ENCODE measurements at regions not wholly inside any gene's neighbourhood (a gene's known extent, or its start where the extent isn't known, plus 50 kb on each side); places are given as distances from the start of the nearest gene placed in this dataset.

DNA sequence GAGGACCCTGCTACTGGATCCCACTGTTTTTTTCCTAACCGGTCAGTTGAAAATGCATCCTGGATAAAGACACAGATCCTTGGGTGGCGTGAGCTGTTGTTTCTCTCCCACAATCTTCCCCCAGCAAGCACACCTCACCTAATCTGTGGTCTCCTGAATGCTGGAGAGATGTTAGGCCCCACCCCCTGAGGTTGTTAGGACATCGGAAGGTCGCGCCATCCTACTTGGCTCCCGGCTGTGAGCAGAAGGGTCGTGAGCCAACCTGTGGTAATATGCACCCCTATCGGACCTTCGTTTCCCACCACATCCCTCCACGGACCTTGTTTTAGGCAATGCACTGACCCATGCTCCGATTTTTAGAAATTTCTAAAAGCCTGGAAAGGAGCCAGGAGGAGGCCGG, 89.9 kb upstream of the IPO9 start:
- peaks cover 90% of the 10 kb centered on the region for H3K27me3 Mint-ChIP-seq

GRCh38 chr1:201739492-201740085, 89.4 kb upstream of the IPO9 start:
- ATAC-seq (replicated peaks; ENCODE audit: extremely low read depth, poor library complexity, severe bottlenecking) (peak; percentile 80), DNase-seq (ENCODE audit: low spot score in 2 of 2) (peak in 1 of 2 donors; percentile 30)
- Mint-ChIP-seq H3K27me3 (peaks cover 90% of the 10 kb centered on the region), H3K36me3 (ENCODE audit: insufficient read depth) (peaks cover 1% of the 10 kb centered on the region), H3K4me1 (peaks cover 16% of the 10 kb centered on the region), H3K27ac (ENCODE audit: low read depth) (peak overlapping the region; percentile 46), H3K9me3 (no peaks in the 10 kb centered on the region), H3K4me3 (peak overlapping the region; percentile 88)

More for the DNA sequence above, 89.9 kb upstream of the IPO9 start:
- Mint-ChIP-seq H3K36me3 (ENCODE audit: insufficient read depth) (peaks cover 1% of the 10 kb centered on the region), H3K4me1 (peaks cover 16% of the 10 kb centered on the region), H3K4me3 (peak overlapping the region; percentile 88), H3K9me3 (no peaks in the 10 kb centered on the region), H3K27ac (ENCODE audit: low read depth) (no peak overlapping the region)
- DNase-seq (ENCODE audit: low spot score in 2 of 2) (no peak), ATAC-seq (replicated peaks; ENCODE audit: extremely low read depth, poor library complexity, severe bottlenecking) (no peak)

DNA sequence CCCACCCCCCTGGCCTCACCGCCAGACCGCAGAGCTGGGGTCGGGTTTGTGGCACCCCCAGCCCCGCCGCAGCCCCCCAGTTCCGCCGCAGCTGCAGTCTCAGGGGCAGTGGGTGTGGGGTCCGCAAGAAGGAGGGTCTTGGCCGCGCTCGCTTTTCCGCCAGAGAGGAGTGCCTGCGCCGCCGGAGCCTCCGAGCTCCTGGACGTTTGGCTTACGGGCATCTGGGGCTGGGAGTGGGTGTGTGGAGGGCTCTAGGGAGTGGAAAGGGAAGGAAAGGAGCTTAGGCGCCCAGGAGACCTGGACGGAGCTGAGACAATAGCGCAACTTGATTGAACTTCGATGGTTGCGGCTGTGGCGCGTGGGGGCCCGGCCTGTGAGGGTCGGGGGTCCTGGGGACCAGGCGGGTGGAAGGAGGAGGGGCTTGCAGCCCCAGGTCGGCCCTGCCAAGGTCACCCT, 88.8 kb upstream of the IPO9 start:
- peaks cover 90% of the 10 kb centered on the region for H3K27me3 Mint-ChIP-seq
- H3K27ac Mint-ChIP-seq (ENCODE audit: low read depth), result peak overlapping the region; percentile 46
- peaks cover 16% of the 10 kb centered on the region for H3K4me1 Mint-ChIP-seq
- peaks cover 1% of the 10 kb centered on the region for H3K36me3 Mint-ChIP-seq (ENCODE audit: insufficient read depth)
- ATAC-seq (replicated peaks; ENCODE audit: extremely low read depth, poor library complexity, severe bottlenecking) (peak; percentile 17), DNase-seq (ENCODE audit: low spot score in 2 of 2) (no peak)
- H3K4me3 Mint-ChIP-seq, result peak overlapping the region; percentile 88
- no peaks in the 10 kb centered on the region for H3K9me3 Mint-ChIP-seq

- peaks cover 16% of the 10 kb centered on the region for H3K4me1 Mint-ChIP-seq
- peaks cover 90% of the 10 kb centered on the region for H3K27me3 Mint-ChIP-seq
- ATAC-seq (replicated peaks; ENCODE audit: extremely low read depth, poor library complexity, severe bottlenecking) (no peak), DNase-seq (ENCODE audit: low spot score in 2 of 2) (no peak)
- no peak overlapping the region for H3K27ac Mint-ChIP-seq (ENCODE audit: low read depth)
- H3K9me3 Mint-ChIP-seq, result no peaks in the 10 kb centered on the region
- peaks cover 1% of the 10 kb centered on the region for H3K36me3 Mint-ChIP-seq (ENCODE audit: insufficient read depth)
- H3K4me3 Mint-ChIP-seq, result peak overlapping the region; percentile 88
Observed at GRCh38 chr1:201740670-201741111, 88.3 kb upstream of the IPO9 start.

DNA sequence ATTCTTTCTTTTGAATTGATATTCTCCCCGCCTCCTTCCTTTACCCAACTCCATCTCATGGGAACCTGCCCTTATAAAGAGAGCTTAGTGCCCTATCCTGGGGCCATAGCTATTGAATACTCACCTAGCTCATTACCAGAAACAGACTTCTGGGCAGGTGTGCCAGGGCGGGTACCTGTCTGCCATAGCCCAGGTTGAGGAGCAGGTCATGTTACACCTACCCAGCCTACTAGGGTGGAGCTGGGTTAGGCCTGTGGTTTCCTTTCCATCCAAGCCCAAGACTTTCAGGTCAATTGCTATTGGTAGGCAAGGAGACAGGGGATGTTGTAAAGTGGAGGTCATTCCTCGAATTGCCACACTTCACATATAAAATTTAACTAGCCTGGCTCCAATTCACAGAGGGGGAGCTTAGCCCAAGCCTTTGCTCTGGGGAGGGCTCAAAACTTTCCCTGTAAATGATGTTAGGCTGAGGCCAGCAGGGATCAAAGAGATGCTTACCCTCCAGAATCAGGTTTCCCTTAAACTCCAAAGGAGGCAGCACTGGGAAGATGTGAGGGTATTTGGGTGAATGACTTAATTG, 87.1 kb upstream of the IPO9 start:
- peaks cover 1% of the 10 kb centered on the region for H3K36me3 Mint-ChIP-seq (ENCODE audit: insufficient read depth)
- no peak overlapping the region for H3K27ac Mint-ChIP-seq (ENCODE audit: low read depth)
- no peak overlapping the region for H3K4me3 Mint-ChIP-seq
- H3K27me3 Mint-ChIP-seq, result peaks cover 96% of the 10 kb centered on the region
- H3K4me1 Mint-ChIP-seq, result peaks cover 16% of the 10 kb centered on the region
- no peak for DNase-seq (ENCODE audit: low spot score in 2 of 2)
- ATAC-seq (replicated peaks; ENCODE audit: extremely low read depth, poor library complexity, severe bottlenecking), result no peak
- no peaks in the 10 kb centered on the region for H3K9me3 Mint-ChIP-seq

- no peaks in the 10 kb centered on the region for H3K9me3 Mint-ChIP-seq
- H3K4me3 Mint-ChIP-seq, result no peak overlapping the region
- H3K36me3 Mint-ChIP-seq (ENCODE audit: insufficient read depth), result peaks cover 1% of the 10 kb centered on the region
- H3K27me3 Mint-ChIP-seq, result peaks cover 96% of the 10 kb centered on the region
- peaks cover 16% of the 10 kb centered on the region for H3K4me1 Mint-ChIP-seq
- ATAC-seq (replicated peaks; ENCODE audit: extremely low read depth, poor library complexity, severe bottlenecking), result no peak
- DNase-seq (ENCODE audit: low spot score in 2 of 2), result no peak
- H3K27ac Mint-ChIP-seq (ENCODE audit: low read depth), result no peak overlapping the region
Observed at GRCh38 chr1:201742476-201742875, 86.5 kb upstream of the IPO9 start.

- no peak for DNase-seq (ENCODE audit: low spot score in 2 of 2)
- no peak overlapping the region for H3K27ac Mint-ChIP-seq (ENCODE audit: low read depth)
- H3K4me3 Mint-ChIP-seq, result no peak overlapping the region
- peaks cover 96% of the 10 kb centered on the region for H3K27me3 Mint-ChIP-seq
- ATAC-seq (replicated peaks; ENCODE audit: extremely low read depth, poor library complexity, severe bottlenecking), result no peak
- no peaks in the 10 kb centered on the region for H3K9me3 Mint-ChIP-seq
- H3K36me3 Mint-ChIP-seq (ENCODE audit: insufficient read depth), result peaks cover 1% of the 10 kb centered on the region
- peaks cover 16% of the 10 kb centered on the region for H3K4me1 Mint-ChIP-seq
Observed at GRCh38 chr1:201742955-201743805, 85.8 kb upstream of the IPO9 start.

GRCh38 chr1:201745023-201745422, 83.9 kb upstream of the IPO9 start:
- peaks cover 6% of the 10 kb centered on the region for H3K4me1 Mint-ChIP-seq
- H3K4me3 Mint-ChIP-seq, result no peak overlapping the region
- ATAC-seq (replicated peaks; ENCODE audit: extremely low read depth, poor library complexity, severe bottlenecking) (no peak), DNase-seq (ENCODE audit: low spot score in 2 of 2) (no peak)
- H3K27me3 Mint-ChIP-seq, result peaks cover 78% of the 10 kb centered on the region
- H3K36me3 Mint-ChIP-seq (ENCODE audit: insufficient read depth), result no peaks in the 10 kb centered on the region
- no peak overlapping the region for H3K27ac Mint-ChIP-seq (ENCODE audit: low read depth)
- no peaks in the 10 kb centered on the region for H3K9me3 Mint-ChIP-seq

GRCh38 chr1:201746156-201746555, 82.8 kb upstream of the IPO9 start:
- DNase-seq (ENCODE audit: low spot score in 2 of 2) (no peak), ATAC-seq (replicated peaks; ENCODE audit: extremely low read depth, poor library complexity, severe bottlenecking) (no peak)
- Mint-ChIP-seq H3K4me3 (no peak overlapping the region), H3K4me1 (no peaks in the 10 kb centered on the region), H3K27ac (ENCODE audit: low read depth) (no peak overlapping the region), H3K27me3 (peaks cover 67% of the 10 kb centered on the region), H3K9me3 (no peaks in the 10 kb centered on the region), H3K36me3 (ENCODE audit: insufficient read depth) (no peaks in the 10 kb centered on the region)

DNA sequence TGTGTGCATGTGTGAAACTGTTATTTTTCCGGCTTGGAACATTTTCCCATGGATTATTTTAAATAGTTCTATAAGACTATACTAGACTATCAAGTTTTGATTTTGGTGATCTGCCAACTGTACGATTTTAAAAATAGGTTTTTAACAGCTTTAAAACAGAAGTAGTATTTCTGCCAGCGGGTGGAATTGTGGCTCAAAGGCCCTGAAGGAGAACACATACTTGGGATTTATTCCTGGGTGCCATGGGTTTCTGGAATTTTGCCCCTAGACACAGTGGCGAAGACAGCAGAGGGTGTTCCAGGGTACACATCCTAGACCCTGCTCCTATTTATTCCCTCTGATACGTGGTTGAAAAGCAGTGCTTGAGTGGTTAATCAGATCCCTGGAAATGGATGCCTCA, 81.7 kb upstream of the IPO9 start:
- H3K27ac Mint-ChIP-seq (ENCODE audit: low read depth), result no peak overlapping the region
- no peak for DNase-seq (ENCODE audit: low spot score in 2 of 2)
- no peaks in the 10 kb centered on the region for H3K4me1 Mint-ChIP-seq
- ATAC-seq (replicated peaks; ENCODE audit: extremely low read depth, poor library complexity, severe bottlenecking), result no peak
- no peaks in the 10 kb centered on the region for H3K9me3 Mint-ChIP-seq
- peaks cover 64% of the 10 kb centered on the region for H3K27me3 Mint-ChIP-seq
- H3K36me3 Mint-ChIP-seq (ENCODE audit: insufficient read depth), result no peaks in the 10 kb centered on the region
- no peak overlapping the region for H3K4me3 Mint-ChIP-seq

GRCh38 chr1:201748335-201748734, 80.6 kb upstream of the IPO9 start:
- Mint-ChIP-seq H3K4me3 (no peak overlapping the region), H3K4me1 (no peaks in the 10 kb centered on the region), H3K27ac (ENCODE audit: low read depth) (no peak overlapping the region), H3K27me3 (peaks cover 60% of the 10 kb centered on the region), H3K9me3 (no peaks in the 10 kb centered on the region), H3K36me3 (ENCODE audit: insufficient read depth) (no peaks in the 10 kb centered on the region)
- ATAC-seq (replicated peaks; ENCODE audit: extremely low read depth, poor library complexity, severe bottlenecking), result no peak
- DNase-seq (ENCODE audit: low spot score in 2 of 2), result no peak

GRCh38 chr1:201749059-201749690, 79.8 kb upstream of the IPO9 start:
- no peak for DNase-seq (ENCODE audit: low spot score in 2 of 2)
- no peaks in the 10 kb centered on the region for H3K4me1 Mint-ChIP-seq
- ATAC-seq (replicated peaks; ENCODE audit: extremely low read depth, poor library complexity, severe bottlenecking), result no peak
- H3K27me3 Mint-ChIP-seq, result peaks cover 62% of the 10 kb centered on the region
- no peak overlapping the region for H3K27ac Mint-ChIP-seq (ENCODE audit: low read depth)
- no peaks in the 10 kb centered on the region for H3K9me3 Mint-ChIP-seq
- no peak overlapping the region for H3K4me3 Mint-ChIP-seq
- H3K36me3 Mint-ChIP-seq (ENCODE audit: insufficient read depth), result no peaks in the 10 kb centered on the region

Measured in central memory CD8-positive, alpha-beta T cell (primary cell).